ENCODE measurements at regions not wholly inside any gene's neighbourhood (a gene's known extent, or its start where the extent isn't known, plus 50 kb on each side); places are given as distances from the start of the nearest gene placed in this dataset.

DNA sequence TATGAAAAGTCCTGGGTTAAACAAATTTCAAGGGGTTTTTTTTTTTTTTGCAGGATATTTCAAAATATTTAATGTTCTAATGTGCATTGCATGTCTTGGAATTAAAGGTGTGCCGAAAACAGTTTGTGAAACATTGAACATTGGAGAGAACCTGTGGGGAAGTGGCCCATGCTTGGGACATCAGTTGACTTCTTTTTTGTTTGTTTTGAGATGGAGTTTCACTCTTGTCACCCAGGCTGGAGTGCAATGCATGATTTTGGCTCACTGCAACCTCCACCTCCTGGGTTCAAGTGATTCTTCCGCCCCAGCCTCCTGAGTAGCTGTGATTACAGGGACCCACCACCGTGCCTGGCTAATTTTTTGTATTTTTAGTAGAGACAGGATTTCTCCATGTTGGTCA lies 71.0 kb upstream of the RAPH1 start:
- Mint-ChIP-seq H3K27ac (ENCODE audit: unreplicated experiment) (no peak overlapping the region), H3K4me3 (ENCODE audit: unreplicated experiment) (no peak overlapping the region), H3K4me1 (ENCODE audit: low read depth, unreplicated experiment) (peaks cover 5% of the 10 kb centered on the region), H3K9me3 (ENCODE audit: unreplicated experiment) (no peaks in the 10 kb centered on the region), H3K36me3 (ENCODE audit: insufficient read depth, unreplicated experiment) (no peaks in the 10 kb centered on the region), H3K27me3 (ENCODE audit: insufficient read depth, unreplicated experiment) (no peaks in the 10 kb centered on the region)
- Histone ChIP-seq H3K4me1 (peaks cover 18% of the 10 kb centered on the region; the same call in 1 of the 2 replicates), H3K4me3 (ENCODE audit: low read depth, low read length) (no peak overlapping the region), H3K27me3 (replicated peaks; ENCODE audit: control insufficient read depth, insufficient read depth, low read length) (no peaks in the 10 kb centered on the region), H3K9me3 (no peaks in the 10 kb centered on the region), H3K36me3 (ENCODE audit: control insufficient read depth, insufficient read depth, low read length) (no peaks in the 10 kb centered on the region)
- no peak for DNase-seq
- TF ChIP-seq, protein P1, sequence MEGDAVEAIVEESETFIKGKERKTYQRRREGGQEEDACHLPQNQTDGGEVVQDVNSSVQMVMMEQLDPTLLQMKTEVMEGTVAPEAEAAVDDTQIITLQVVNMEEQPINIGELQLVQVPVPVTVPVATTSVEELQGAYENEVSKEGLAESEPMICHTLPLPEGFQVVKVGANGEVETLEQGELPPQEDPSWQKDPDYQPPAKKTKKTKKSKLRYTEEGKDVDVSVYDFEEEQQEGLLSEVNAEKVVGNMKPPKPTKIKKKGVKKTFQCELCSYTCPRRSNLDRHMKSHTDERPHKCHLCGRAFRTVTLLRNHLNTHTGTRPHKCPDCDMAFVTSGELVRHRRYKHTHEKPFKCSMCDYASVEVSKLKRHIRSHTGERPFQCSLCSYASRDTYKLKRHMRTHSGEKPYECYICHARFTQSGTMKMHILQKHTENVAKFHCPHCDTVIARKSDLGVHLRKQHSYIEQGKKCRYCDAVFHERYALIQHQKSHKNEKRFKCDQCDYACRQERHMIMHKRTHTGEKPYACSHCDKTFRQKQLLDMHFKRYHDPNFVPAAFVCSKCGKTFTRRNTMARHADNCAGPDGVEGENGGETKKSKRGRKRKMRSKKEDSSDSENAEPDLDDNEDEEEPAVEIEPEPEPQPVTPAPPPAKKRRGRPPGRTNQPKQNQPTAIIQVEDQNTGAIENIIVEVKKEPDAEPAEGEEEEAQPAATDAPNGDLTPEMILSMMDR (IDR thresholded peaks at IDR 0.05; ENCODE audit: insufficient read depth in 1 of 2, low read depth in 1 of 2, low read length in 1 of 2, severe bottlenecking in 1 of 2, unreplicated experiment in 1 of 2) = no peak
- ChIA-PET POLR2A (interaction anchor here (0.8 kb wide), 1 partner anchor 82 kb away, joined by 7 read pairs; no protein-coding TSS in a partner anchor), CTCF (interaction anchor here (0.7 kb wide), 2 partner anchors 22 to 970 kb away, joined by 5 to 7 read pairs; no protein-coding TSS in a partner anchor)
- no TSS peak for BruUV-seq (replicated peaks)
- intact Hi-C loops (cut with micrococcal nuclease; ENCODE audit: unreplicated experiment) = loop anchor here (5.0 kb wide), 1 partner anchor 69 kb away; the partner anchor contains the start of gene RAPH1

GRCh38 chr2:203610558-203610957 lies 75.5 kb upstream of the RAPH1 start:
- Histone ChIP-seq H3K4me3 (ENCODE audit: low read depth, low read length) (no peak overlapping the region), H3K9me3 (no peaks in the 10 kb centered on the region), H3K36me3 (ENCODE audit: control insufficient read depth, insufficient read depth, low read length) (no peaks in the 10 kb centered on the region), H3K27me3 (replicated peaks; ENCODE audit: control insufficient read depth, insufficient read depth, low read length) (no peaks in the 10 kb centered on the region), H3K4me1 (0 out of 2 replicates have a peak, but pooled peaks cover 8% of the 10 kb centered on the region)
- H3K4me3 Mint-ChIP-seq (ENCODE audit: unreplicated experiment) = no peak overlapping the region
- no peaks in the 10 kb centered on the region for H3K4me1 Mint-ChIP-seq (ENCODE audit: low read depth, unreplicated experiment)
- intact Hi-C loops (cut with micrococcal nuclease; ENCODE audit: unreplicated experiment) = no loop called here
- H3K27me3 Mint-ChIP-seq (ENCODE audit: insufficient read depth, unreplicated experiment) = no peaks in the 10 kb centered on the region
- no peaks in the 10 kb centered on the region for H3K36me3 Mint-ChIP-seq (ENCODE audit: insufficient read depth, unreplicated experiment)
- CTCF ChIA-PET = no interaction called here
- H3K27ac Mint-ChIP-seq (ENCODE audit: unreplicated experiment) = no peak overlapping the region
- POLR2A ChIA-PET = no interaction called here
- H3K9me3 Mint-ChIP-seq (ENCODE audit: unreplicated experiment) = no peaks in the 10 kb centered on the region
- DNase-seq = no peak
- no TSS peak for BruUV-seq (replicated peaks)
- TF ChIP-seq, protein P1 (IDR thresholded peaks at IDR 0.05; ENCODE audit: insufficient read depth in 1 of 2, low read depth in 1 of 2, low read length in 1 of 2, severe bottlenecking in 1 of 2, unreplicated experiment in 1 of 2) = no peak

GRCh38 chr2:203612246-203612645 lies 77.1 kb upstream of the RAPH1 start:
- Histone ChIP-seq H3K9me3 (no peaks in the 10 kb centered on the region), H3K4me3 (ENCODE audit: low read depth, low read length) (no peak overlapping the region), H3K4me1 (no peaks in the 10 kb centered on the region), H3K36me3 (ENCODE audit: control insufficient read depth, insufficient read depth, low read length) (no peaks in the 10 kb centered on the region), H3K27me3 (replicated peaks; ENCODE audit: control insufficient read depth, insufficient read depth, low read length) (no peaks in the 10 kb centered on the region)
- Mint-ChIP-seq H3K27me3 (ENCODE audit: insufficient read depth, unreplicated experiment) (no peaks in the 10 kb centered on the region), H3K4me3 (ENCODE audit: unreplicated experiment) (no peak overlapping the region), H3K36me3 (ENCODE audit: insufficient read depth, unreplicated experiment) (no peaks in the 10 kb centered on the region), H3K9me3 (ENCODE audit: unreplicated experiment) (peaks cover 9% of the 10 kb centered on the region), H3K4me1 (ENCODE audit: low read depth, unreplicated experiment) (no peaks in the 10 kb centered on the region), H3K27ac (ENCODE audit: unreplicated experiment) (no peak overlapping the region)
- CTCF ChIA-PET = no interaction called here
- intact Hi-C loops (cut with micrococcal nuclease; ENCODE audit: unreplicated experiment) = no loop called here
- BruUV-seq (replicated peaks) = no TSS peak
- no peak for DNase-seq
- POLR2A ChIA-PET = no interaction called here
- TF ChIP-seq, protein P1 (IDR thresholded peaks at IDR 0.05; ENCODE audit: insufficient read depth in 1 of 2, low read depth in 1 of 2, low read length in 1 of 2, severe bottlenecking in 1 of 2, unreplicated experiment in 1 of 2) = no peak

All from Caco-2 (cell line).